VCaP (cell line): ENCODE measurements at regions not wholly inside any gene's neighbourhood (a gene's known extent, or its start where the extent isn't known, plus 50 kb on each side); places are given as distances from the start of the nearest gene placed in this dataset.

ENCODE experiments used
- H3K27ac ChIP-seq: fragments of 450-650 bp; 2 replicates; pipeline ENCODE4 v1.5.1; 2017
- CTCF ChIP-seq: fragments of 450-650 bp; conservative IDR thresholded peaks from 2 replicates; pipeline ENCODE4 v1.5.1; 2017; ENCODE audit warnings: mild to moderate bottlenecking, moderate library complexity

DNA sequence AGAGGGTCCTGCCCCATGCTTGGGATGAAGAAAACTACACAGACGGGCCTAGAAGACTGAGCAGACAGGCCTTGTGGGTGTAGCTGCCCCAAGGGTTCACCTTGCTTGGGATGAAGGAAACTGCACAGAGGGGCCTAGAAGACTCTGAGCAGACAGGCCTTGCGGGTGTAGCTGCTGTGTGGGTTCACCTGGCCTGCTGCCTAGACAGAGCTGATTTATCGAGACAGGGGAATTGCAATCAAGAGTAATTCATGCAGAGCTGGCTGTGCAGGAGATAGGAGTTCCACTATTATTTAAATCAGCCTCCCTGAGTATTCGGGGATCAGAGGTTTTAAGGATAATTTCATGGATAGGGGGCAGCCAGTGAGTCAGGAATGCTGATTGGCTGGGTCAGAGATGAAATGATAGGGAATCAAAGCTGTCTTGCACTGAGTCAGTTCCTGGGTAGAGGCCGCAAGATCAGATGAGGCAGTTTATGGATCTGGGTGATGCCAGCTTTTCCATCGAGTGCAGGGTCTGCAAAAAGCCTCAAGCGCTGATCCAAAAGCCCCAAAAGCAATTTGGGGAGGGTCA, 341.4 kb downstream of the GALR1 start:
- H3K27ac ChIP-seq, result no peak overlapping the region
- TF ChIP-seq CTCF, result no peak

DNA sequence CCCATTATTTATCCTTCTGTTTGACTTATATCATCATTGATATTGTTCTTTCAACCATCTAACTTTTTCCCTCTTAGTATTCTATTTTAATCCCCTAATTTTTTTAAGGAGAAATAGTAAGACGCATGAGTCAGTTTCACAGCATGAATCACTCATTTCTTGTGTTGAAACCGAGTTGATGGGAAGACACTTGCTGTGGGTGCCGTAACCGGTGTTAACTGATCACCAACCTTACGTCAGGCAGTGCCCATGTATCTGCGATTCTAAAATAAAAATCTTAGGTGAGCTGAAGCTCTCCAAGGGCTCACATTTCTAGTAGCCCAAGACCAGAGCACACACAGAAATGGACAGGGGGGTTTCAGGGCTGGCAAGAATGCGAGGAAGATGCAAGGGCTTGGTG, 348.1 kb downstream of the GALR1 start:
- TF ChIP-seq CTCF, result no peak

GRCh38 chr18:77600674-77601073, 351.0 kb downstream of the GALR1 start:
- no peak for TF ChIP-seq CTCF
- H3K27ac ChIP-seq, result no peak overlapping the region

More for the DNA sequence above, 348.1 kb downstream of the GALR1 start:
- H3K27ac ChIP-seq, result no peak overlapping the region

DNA sequence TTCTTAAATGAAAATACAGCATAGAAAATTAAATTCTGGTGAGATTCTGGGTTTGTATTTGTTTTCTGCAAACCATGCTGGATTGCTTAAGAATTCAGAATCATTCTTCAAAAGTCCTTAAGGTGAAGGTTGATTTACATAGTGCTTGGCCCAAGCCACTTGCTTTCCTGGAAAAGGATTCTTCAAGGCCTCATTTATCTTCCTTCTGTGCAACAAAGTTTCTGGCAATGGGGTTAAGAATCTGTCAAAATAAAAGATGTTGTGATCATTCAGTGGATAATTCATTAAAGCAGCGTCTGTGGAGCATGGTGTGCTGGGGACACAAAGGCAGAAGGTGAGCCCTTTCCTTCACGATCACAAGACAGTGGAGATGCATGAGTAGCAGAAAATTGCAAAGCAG, 351.9 kb downstream of the GALR1 start:
- H3K27ac ChIP-seq, result no peak overlapping the region

DNA sequence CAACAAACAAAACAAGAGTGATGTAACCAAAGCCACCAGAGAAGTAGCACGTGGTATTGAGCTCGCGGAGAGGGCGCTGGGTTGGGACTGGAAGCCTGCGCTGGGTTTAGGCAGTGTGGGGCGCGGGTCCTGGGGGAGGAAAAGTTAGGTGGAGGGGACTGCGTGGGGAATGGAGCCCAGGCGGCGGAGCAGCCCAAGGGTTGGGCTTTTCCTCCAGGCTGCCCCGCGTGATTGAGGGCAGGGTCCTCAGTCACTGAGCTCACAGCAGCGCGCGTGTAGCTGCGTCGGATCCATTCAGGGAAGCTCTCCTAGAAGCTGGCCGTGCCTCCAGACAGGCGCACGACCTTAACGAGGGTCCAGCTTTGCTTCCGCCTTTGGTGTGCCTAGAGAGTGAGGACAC, 357.4 kb downstream of the GALR1 start:
- H3K27ac ChIP-seq, result no peak overlapping the region
- TF ChIP-seq CTCF, result no peak

More for the DNA sequence above, 351.9 kb downstream of the GALR1 start:
- no peak for TF ChIP-seq CTCF

DNA sequence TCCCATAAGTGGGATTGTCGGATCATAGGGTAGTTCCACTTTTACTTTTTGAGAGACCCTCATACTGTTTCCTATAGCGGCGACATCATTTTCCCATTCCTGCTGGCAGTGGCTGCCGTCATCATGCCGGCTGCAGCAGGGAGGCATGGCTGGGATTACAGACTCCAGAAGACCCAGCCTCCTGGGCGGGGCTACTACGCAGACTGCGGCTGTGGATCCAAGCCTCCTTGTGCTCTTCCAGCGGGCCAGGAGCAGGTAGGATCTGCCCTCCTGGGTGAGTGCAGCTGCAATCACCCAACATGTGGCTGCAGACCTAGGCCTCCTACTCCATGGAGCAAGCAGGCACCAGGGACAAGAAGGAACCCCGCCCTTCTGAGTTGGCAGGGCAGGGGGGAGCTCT, 359.2 kb downstream of the GALR1 start:
- no peak overlapping the region for H3K27ac ChIP-seq
- no peak for TF ChIP-seq CTCF

- no peak for TF ChIP-seq CTCF
- H3K27ac ChIP-seq, result no peak overlapping the region
These were observed 368.0 kb downstream of the GALR1 start for GRCh38 chr18:77617694-77618093.
